ENCODE measurements at regions not wholly inside any gene's neighbourhood (a gene's known extent, or its start where the extent isn't known, plus 50 kb on each side); places are given as distances from the start of the nearest gene placed in this dataset.

DNA sequence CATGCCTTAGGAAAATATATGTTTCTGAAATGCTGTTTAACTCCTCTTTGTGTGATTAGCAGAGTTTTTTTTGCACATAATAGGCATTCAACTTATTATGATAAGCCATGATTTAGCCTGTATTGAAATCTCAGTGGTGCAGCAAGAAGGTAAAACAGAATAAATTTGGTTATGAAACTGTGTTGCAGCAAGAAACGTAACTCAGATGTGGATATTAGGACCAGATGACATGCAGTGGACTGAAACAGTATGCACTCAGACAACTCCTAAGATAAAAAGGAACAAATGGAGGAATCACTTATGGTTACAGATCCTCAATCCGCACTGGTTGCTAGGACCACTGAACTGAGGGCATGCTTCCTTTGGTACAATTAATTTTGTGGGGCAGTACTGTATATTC lies 254.2 kb upstream of the HSF2 start:
- no peaks in the 10 kb centered on the region for H3K36me3 ChIP-seq (ENCODE audit: control insufficient read depth in 2 of 2, insufficient read depth in 1 of 2, low read length in 2 of 2)
- ChIA-PET POLR2A (no interaction called here), CTCF (interaction anchor here (0.7 kb wide), 1 partner anchor 9 kb away, joined by 4 read pairs; no protein-coding TSS in a partner anchor)
- H3K4me1 ChIP-seq (ENCODE audit: control insufficient read depth, insufficient read depth, low read length): no peaks in the 10 kb centered on the region
- H3K4me3 ChIP-seq (ENCODE audit: low read depth, low read length): no peak overlapping the region
- H3K9me3 ChIP-seq (ENCODE audit: control insufficient read depth, insufficient read depth, low read depth, low read length): no peaks in the 10 kb centered on the region
- no peak overlapping the region for H3K27ac ChIP-seq (ENCODE audit: extremely low read depth, low read depth, low read length)
- TF ChIP-seq ZNF747 (tag by site-specific recombination; IDR thresholded peaks at IDR 0.05) (no peak), GLI2 (tag by site-specific recombination; IDR thresholded peaks at IDR 0.05; ENCODE audit: borderline replicate concordance, low read depth) (no peak), ZNF394 (tag by site-specific recombination; IDR thresholded peaks at IDR 0.05; ENCODE audit: borderline replicate concordance) (no peak), ZNF510 (tag by site-specific recombination; IDR thresholded peaks at IDR 0.05; ENCODE audit: insufficient replicate concordance) (no peak), ZBTB21 (tag by site-specific recombination; IDR thresholded peaks at IDR 0.05) (no peak)

DNA sequence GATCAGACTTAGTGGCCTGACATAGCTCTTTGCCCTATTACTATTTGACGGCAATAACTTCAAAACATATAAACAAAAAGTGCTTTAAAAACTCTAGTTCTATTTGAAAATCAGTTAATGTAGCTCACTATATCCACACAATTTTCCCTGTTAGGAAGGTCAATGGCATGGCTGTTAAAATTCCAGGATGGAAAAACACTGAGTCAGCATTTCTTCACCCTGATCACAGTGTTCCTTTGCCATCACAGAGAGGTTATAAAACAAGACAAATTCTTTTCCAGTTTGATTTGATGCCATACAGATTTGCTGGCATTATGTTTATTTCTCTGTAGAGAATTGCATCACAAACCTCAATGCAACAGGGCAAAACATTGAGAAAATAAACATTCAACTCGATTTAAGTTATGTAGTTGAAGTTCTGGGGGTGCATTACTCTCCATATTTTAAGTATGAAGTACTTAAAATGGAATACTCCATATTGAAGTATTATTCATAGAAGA lies 253.7 kb upstream of the HSF2 start:
- POLR2A ChIA-PET: no interaction called here
- CTCF ChIA-PET: no interaction called here

DNA sequence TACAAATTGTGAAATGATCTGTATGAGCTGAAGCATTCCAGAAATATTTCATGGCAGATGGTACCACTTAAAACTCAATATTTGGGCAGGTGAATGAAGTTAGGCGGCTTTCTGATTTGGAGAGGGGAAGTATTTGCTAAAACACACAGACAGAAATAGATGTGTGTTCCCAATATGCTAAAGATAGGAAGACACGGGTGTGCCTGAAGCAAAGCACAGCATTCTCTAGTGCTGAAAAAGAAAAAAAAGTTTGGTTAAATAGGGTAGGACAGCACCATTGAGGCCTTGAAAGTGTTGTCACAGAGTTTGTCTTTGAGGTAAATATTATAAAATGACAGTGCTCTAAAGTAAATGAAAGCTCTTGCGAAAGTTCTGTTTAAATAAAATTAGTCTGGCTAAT lies 252.2 kb upstream of the HSF2 start:
- POLR2A ChIA-PET: no interaction called here
- Histone ChIP-seq H3K4me3 (ENCODE audit: low read depth, low read length) (no peak overlapping the region), H3K9me3 (ENCODE audit: control insufficient read depth, insufficient read depth, low read depth, low read length) (no peaks in the 10 kb centered on the region), H3K36me3 (ENCODE audit: control insufficient read depth in 2 of 2, insufficient read depth in 1 of 2, low read length in 2 of 2) (no peaks in the 10 kb centered on the region), H3K4me1 (ENCODE audit: control insufficient read depth, insufficient read depth, low read length) (no peaks in the 10 kb centered on the region), H3K27ac (ENCODE audit: extremely low read depth, low read depth, low read length) (no peak overlapping the region)
- TF ChIP-seq, protein P1, sequence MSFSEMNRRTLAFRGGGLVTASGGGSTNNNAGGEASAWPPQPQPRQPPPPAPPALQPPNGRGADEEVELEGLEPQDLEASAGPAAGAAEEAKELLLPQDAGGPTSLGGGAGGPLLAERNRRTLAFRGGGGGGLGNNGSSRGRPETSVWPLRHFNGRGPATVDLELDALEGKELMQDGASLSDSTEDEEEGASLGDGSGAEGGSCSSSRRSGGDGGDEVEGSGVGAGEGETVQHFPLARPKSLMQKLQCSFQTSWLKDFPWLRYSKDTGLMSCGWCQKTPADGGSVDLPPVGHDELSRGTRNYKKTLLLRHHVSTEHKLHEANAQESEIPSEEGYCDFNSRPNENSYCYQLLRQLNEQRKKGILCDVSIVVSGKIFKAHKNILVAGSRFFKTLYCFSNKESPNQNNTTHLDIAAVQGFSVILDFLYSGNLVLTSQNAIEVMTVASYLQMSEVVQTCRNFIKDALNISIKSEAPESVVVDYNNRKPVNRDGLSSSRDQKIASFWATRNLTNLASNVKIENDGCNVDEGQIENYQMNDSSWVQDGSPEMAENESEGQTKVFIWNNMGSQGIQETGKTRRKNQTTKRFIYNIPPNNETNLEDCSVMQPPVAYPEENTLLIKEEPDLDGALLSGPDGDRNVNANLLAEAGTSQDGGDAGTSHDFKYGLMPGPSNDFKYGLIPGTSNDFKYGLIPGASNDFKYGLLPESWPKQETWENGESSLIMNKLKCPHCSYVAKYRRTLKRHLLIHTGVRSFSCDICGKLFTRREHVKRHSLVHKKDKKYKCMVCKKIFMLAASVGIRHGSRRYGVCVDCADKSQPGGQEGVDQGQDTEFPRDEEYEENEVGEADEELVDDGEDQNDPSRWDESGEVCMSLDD (tag by site-specific recombination; IDR thresholded peaks at IDR 0.05): no peak
- CTCF ChIA-PET: interaction anchor here (0.6 to 0.7 kb wide), 2 partner anchors 27 to 124 kb away, joined by 3 to 4 read pairs; no protein-coding TSS in a partner anchor

More for the DNA sequence above, 253.7 kb upstream of the HSF2 start:
- no peak overlapping the region for H3K4me3 ChIP-seq (ENCODE audit: low read depth, low read length)
- no peak overlapping the region for H3K27ac ChIP-seq (ENCODE audit: extremely low read depth, low read depth, low read length)
- no peaks in the 10 kb centered on the region for H3K9me3 ChIP-seq (ENCODE audit: control insufficient read depth, insufficient read depth, low read depth, low read length)
- no peak for TF ChIP-seq ZBTB7A (tag by site-specific recombination; IDR thresholded peaks at IDR 0.05; ENCODE audit: low read depth)
- TF ChIP-seq ZNF677 (tag by site-specific recombination; IDR thresholded peaks at IDR 0.05): no peak
- TF ChIP-seq ZNF626 (tag by site-specific recombination; IDR thresholded peaks at IDR 0.05): no peak
- no peak for TF ChIP-seq ZBTB48 (tag by site-specific recombination; IDR thresholded peaks at IDR 0.05)
- no peak for TF ChIP-seq MZF1 (tag by site-specific recombination; IDR thresholded peaks at IDR 0.05; ENCODE audit: borderline replicate concordance)
- no peak for TF ChIP-seq ZNF23 (tag by site-specific recombination; IDR thresholded peaks at IDR 0.05; ENCODE audit: borderline replicate concordance)
- no peak for TF ChIP-seq KLF1 (tag by site-specific recombination; IDR thresholded peaks at IDR 0.05)
- no peak for TF ChIP-seq ZNF571 (tag by site-specific recombination; IDR thresholded peaks at IDR 0.05)
- no peak for TF ChIP-seq ZNF169 (tag by site-specific recombination; IDR thresholded peaks at IDR 0.05)
- TF ChIP-seq ZNF274 (IDR thresholded peaks at IDR 0.05; ENCODE audit: low read length): no peak
- TF ChIP-seq ZNF274 (tag by site-specific recombination; IDR thresholded peaks at IDR 0.05; ENCODE audit: borderline replicate concordance): no peak
- no peak for TF ChIP-seq MYNN (tag by site-specific recombination; IDR thresholded peaks at IDR 0.05; ENCODE audit: borderline replicate concordance)
- TF ChIP-seq ZXDB (tag by site-specific recombination; IDR thresholded peaks at IDR 0.05): no peak
- no peaks in the 10 kb centered on the region for H3K4me1 ChIP-seq (ENCODE audit: control insufficient read depth, insufficient read depth, low read length)
- H3K36me3 ChIP-seq (ENCODE audit: control insufficient read depth in 2 of 2, insufficient read depth in 1 of 2, low read length in 2 of 2): no peaks in the 10 kb centered on the region
